ENCODE measurements at regions not wholly inside any gene's neighbourhood (a gene's known extent, or its start where the extent isn't known, plus 50 kb on each side); places are given as distances from the start of the nearest gene placed in this dataset.
"Not testable (repeated sequence)": the region's sequence is repeated elsewhere in the genome, so short reads cannot be mapped to it uniquely, and the experiment has no call there.

DNA sequence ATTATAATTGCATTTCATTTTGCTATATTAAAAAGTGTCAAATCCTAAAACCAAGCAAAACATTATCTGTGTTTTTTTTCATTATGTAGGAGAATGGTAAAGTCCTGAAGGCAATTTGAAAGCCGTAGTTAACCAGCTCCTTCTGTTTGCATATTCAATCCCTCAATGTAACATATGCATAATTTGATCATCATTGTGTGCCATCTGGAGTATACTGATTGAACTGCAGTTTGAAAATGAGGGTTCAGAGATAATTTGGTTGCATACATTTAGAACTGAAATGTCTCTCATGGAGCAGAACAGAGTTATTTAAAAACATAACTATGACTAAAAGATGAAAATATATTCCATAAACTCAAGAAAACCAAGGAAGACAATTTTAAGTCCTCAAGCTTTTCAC is 518.6 kb downstream of the GBE1 start:
- Histone ChIP-seq H3K27ac (no peak overlapping the region), H3K36me3 (no peaks in the 10 kb centered on the region), H3K9me3 (replicated peaks) (no peaks in the 10 kb centered on the region), H3K4me3 (no peak overlapping the region), H3K27me3 (replicated peaks) (no peaks in the 10 kb centered on the region), H3K4me1 (replicated peaks) (no peaks in the 10 kb centered on the region)
- no peak for DNase-seq (ENCODE audit: low read depth in 1 of 2, low spot score in 2 of 2)

GRCh38 chr3:81237181-81237580 is 524.3 kb downstream of the GBE1 start:
- no peaks in the 10 kb centered on the region for H3K36me3 ChIP-seq
- no peak for DNase-seq (ENCODE audit: low read depth in 1 of 2, low spot score in 2 of 2)
- H3K27ac ChIP-seq, result no peak overlapping the region
- H3K9me3 ChIP-seq (replicated peaks), result no peaks in the 10 kb centered on the region
- no peaks in the 10 kb centered on the region for H3K27me3 ChIP-seq (replicated peaks)
- no peak overlapping the region for H3K4me3 ChIP-seq
- H3K4me1 ChIP-seq (replicated peaks), result no peaks in the 10 kb centered on the region

DNA sequence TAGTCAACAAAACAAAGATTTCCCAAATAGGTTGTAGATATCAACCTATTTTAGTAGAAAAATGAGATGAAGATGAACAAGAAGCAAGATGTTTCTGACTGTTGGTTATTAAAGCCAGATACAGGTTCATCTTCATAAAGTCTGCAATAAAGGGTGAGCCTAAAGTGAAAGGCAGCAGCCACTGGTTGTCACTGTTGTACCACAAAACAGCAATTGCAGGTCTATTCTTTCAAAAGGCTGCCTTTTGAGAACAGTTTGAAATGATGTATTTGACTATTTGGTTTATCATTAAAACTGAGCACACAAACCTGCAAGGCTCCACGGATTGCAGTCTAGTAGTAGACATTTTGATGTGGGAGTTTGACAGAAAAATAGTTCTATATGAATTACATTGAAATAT is 543.4 kb downstream of the GBE1 start:
- H3K36me3 ChIP-seq, result no peaks in the 10 kb centered on the region
- H3K27ac ChIP-seq, result no peak overlapping the region
- H3K27me3 ChIP-seq (replicated peaks), result no peaks in the 10 kb centered on the region
- H3K9me3 ChIP-seq (replicated peaks), result no peaks in the 10 kb centered on the region
- no peak for DNase-seq (ENCODE audit: low read depth in 1 of 2, low spot score in 2 of 2)
- H3K4me1 ChIP-seq (replicated peaks), result no peaks in the 10 kb centered on the region
- H3K4me3 ChIP-seq, result no peak overlapping the region

- H3K4me3 ChIP-seq, result no peak overlapping the region
- no peaks in the 10 kb centered on the region for H3K27me3 ChIP-seq (replicated peaks)
- H3K36me3 ChIP-seq, result no peaks in the 10 kb centered on the region
- DNase-seq (ENCODE audit: low read depth in 1 of 2, low spot score in 2 of 2), result no peak
- no peaks in the 10 kb centered on the region for H3K4me1 ChIP-seq (replicated peaks)
- no peak overlapping the region for H3K27ac ChIP-seq
- no peaks in the 10 kb centered on the region for H3K9me3 ChIP-seq (replicated peaks)
These were observed 544.3 kb downstream of the GBE1 start for GRCh38 chr3:81217101-81217500.

DNA sequence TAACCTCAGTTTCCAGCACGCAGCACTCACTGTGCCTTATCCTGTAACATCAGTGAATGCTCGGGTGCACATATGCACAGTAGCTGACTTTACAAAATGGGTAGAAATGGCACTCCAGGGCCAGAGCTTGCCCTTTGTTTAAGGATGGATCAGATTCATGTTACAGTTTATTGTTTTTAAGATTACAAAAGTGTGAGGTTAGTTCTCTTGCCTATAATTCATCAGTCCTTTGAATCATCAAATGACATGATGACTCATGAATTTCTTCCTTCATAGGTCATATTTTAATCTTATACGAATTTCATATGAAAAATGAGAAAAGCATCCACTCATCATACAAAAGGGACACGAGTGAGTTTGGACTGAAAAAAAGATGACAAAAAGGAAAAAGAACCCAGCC is 545.3 kb downstream of the GBE1 start:
- H3K4me1 ChIP-seq (replicated peaks), result no peaks in the 10 kb centered on the region
- no peaks in the 10 kb centered on the region for H3K9me3 ChIP-seq (replicated peaks)
- H3K27me3 ChIP-seq (replicated peaks), result no peaks in the 10 kb centered on the region
- H3K4me3 ChIP-seq, result no peak overlapping the region
- no peaks in the 10 kb centered on the region for H3K36me3 ChIP-seq
- H3K27ac ChIP-seq, result no peak overlapping the region
- no peak for DNase-seq (ENCODE audit: low read depth in 1 of 2, low spot score in 2 of 2)

DNA sequence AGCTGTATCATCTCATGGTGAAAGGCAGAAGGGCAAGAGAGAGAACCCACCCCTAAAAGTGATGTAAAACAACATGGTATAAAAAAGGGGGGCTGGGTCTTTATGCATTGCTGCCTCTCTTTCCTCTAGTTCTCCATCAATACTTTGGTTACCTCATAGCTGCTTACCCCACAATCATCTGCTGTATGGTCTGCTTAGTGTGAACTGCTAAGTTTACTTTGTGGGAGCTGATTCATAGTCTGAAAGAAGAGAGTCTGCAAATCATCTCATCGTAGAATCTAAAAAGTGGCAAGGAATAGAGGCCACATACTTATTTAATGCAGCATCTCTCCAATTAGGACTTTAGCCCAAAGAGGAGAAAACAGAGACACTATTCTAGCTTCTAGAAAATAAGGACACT is 546.8 kb downstream of the GBE1 start:
- no peaks in the 10 kb centered on the region for H3K36me3 ChIP-seq
- no peaks in the 10 kb centered on the region for H3K9me3 ChIP-seq (replicated peaks)
- no peak for DNase-seq (ENCODE audit: low read depth in 1 of 2, low spot score in 2 of 2)
- H3K27ac ChIP-seq, result no peak overlapping the region
- H3K4me3 ChIP-seq, result no peak overlapping the region
- H3K27me3 ChIP-seq (replicated peaks), result no peaks in the 10 kb centered on the region
- H3K4me1 ChIP-seq (replicated peaks), result no peaks in the 10 kb centered on the region

DNA sequence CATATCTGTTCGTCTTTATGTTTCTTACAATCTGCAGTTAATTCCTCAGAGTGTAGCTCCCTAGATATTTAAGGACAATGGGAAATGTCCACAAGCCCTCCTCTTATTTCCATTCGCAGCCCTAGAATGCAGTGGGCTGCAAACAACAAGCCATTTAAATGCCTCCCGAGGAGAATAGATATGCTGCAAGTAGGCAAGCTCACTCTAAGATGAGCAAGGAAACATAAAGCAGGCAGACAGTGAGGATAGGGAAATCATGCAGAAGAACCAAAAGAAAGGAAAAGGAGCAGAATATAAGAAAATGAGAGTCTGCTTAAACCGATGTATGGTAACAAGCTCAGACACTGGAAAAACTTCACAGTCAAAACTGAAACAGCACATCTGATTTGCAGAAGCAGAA is 561.9 kb downstream of the GBE1 start:
- no peak for DNase-seq (ENCODE audit: low read depth in 1 of 2, low spot score in 2 of 2)
- Histone ChIP-seq H3K9me3 (replicated peaks) (no peaks in the 10 kb centered on the region), H3K4me3 (no peak overlapping the region), H3K4me1 (replicated peaks) (no peaks in the 10 kb centered on the region), H3K36me3 (no peaks in the 10 kb centered on the region), H3K27ac (no peak overlapping the region), H3K27me3 (replicated peaks) (no peaks in the 10 kb centered on the region)

DNA sequence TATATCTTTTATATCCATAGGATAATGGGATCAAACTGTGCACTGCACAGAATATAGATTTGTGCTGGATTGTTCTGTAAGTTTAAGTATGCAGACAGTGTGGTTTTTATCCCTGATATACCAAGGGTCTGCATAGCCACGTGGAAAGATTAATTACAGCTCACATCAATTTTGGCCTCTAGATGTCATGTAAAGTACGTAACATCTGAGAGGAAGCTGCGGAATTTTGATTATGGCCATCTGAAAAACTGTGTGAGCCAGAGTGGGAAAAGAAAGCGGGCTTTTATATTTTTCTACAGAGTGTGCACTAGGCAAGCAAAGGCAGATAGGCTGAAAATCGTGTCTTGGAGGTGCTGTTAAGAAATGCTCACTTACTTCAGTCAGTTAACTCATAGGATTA is 562.7 kb downstream of the GBE1 start:
- Histone ChIP-seq H3K4me3 (no peak overlapping the region), H3K36me3 (no peaks in the 10 kb centered on the region), H3K4me1 (replicated peaks) (no peaks in the 10 kb centered on the region), H3K27ac (no peak overlapping the region), H3K9me3 (replicated peaks) (no peaks in the 10 kb centered on the region), H3K27me3 (replicated peaks) (no peaks in the 10 kb centered on the region)
- DNase-seq (ENCODE audit: low read depth in 1 of 2, low spot score in 2 of 2), result no peak

- no peak overlapping the region for H3K27ac ChIP-seq
- DNase-seq (ENCODE audit: low read depth in 1 of 2, low spot score in 2 of 2), result no peak
- no peaks in the 10 kb centered on the region for H3K4me1 ChIP-seq (replicated peaks)
- H3K9me3 ChIP-seq (replicated peaks), result no peaks in the 10 kb centered on the region
- no peaks in the 10 kb centered on the region for H3K27me3 ChIP-seq (replicated peaks)
- H3K4me3 ChIP-seq, result no peak overlapping the region
- H3K36me3 ChIP-seq, result no peaks in the 10 kb centered on the region
These were observed 563.2 kb downstream of the GBE1 start for GRCh38 chr3:81198216-81198615.

GRCh38 chr3:81197386-81197785 is 564.1 kb downstream of the GBE1 start:
- no peaks in the 10 kb centered on the region for H3K9me3 ChIP-seq (replicated peaks)
- no peaks in the 10 kb centered on the region for H3K36me3 ChIP-seq
- H3K27ac ChIP-seq, result no peak overlapping the region
- H3K4me1 ChIP-seq (replicated peaks), result no peaks in the 10 kb centered on the region
- no peak for DNase-seq (ENCODE audit: low read depth in 1 of 2, low spot score in 2 of 2)
- no peak overlapping the region for H3K4me3 ChIP-seq
- H3K27me3 ChIP-seq (replicated peaks), result no peaks in the 10 kb centered on the region

DNA sequence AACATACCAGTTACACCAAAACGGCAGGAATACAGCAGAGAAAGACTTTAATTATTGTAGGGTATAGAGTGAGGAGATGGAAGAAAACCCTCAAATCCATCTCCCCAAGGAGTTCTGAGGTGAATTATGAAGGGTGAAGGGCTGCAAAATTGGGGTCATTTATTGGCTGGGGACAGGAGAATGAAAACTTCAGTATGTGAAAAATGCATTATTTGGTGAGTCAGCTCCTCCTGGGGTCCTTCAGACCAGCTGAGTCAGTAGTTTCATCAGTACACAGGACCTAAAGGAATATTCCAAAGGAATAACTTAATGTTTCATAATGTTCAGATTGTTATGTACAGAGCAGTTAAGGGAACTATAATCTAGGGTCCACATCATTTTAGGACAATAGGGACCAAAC is 566.0 kb downstream of the GBE1 start:
- Histone ChIP-seq H3K4me3 (no peak overlapping the region), H3K27ac (no peak overlapping the region), H3K27me3 (replicated peaks) (no peaks in the 10 kb centered on the region), H3K9me3 (replicated peaks) (no peaks in the 10 kb centered on the region), H3K4me1 (replicated peaks) (no peaks in the 10 kb centered on the region), H3K36me3 (no peaks in the 10 kb centered on the region)
- no peak for DNase-seq (ENCODE audit: low read depth in 1 of 2, low spot score in 2 of 2)

GRCh38 chr3:81186412-81186811 is 575.0 kb downstream of the GBE1 start:
- H3K27me3 ChIP-seq (replicated peaks), result no peaks in the 10 kb centered on the region
- no peaks in the 10 kb centered on the region for H3K9me3 ChIP-seq (replicated peaks)
- DNase-seq (ENCODE audit: low read depth in 1 of 2, low spot score in 2 of 2), result no peak
- H3K27ac ChIP-seq, result no peak overlapping the region
- no peak overlapping the region for H3K4me3 ChIP-seq
- no peaks in the 10 kb centered on the region for H3K4me1 ChIP-seq (replicated peaks)
- H3K36me3 ChIP-seq, result no peaks in the 10 kb centered on the region

- H3K27me3 ChIP-seq (replicated peaks); H3K36me3 ChIP-seq; H3K9me3 ChIP-seq (replicated peaks); DNase-seq (ENCODE audit: low read depth in 1 of 2, low spot score in 2 of 2); H3K27ac ChIP-seq; H3K4me1 ChIP-seq (replicated peaks); H3K4me3 ChIP-seq: not testable (repeated sequence)
These were observed 579.2 kb downstream of the GBE1 start for GRCh38 chr3:81182086-81182875.

GRCh38 chr3:81173514-81173913 is 587.9 kb downstream of the GBE1 start:
- no peaks in the 10 kb centered on the region for H3K4me1 ChIP-seq (replicated peaks)
- no peak overlapping the region for H3K27ac ChIP-seq
- no peaks in the 10 kb centered on the region for H3K36me3 ChIP-seq
- no peak overlapping the region for H3K4me3 ChIP-seq
- no peaks in the 10 kb centered on the region for H3K9me3 ChIP-seq (replicated peaks)
- DNase-seq (ENCODE audit: low read depth in 1 of 2, low spot score in 2 of 2), result no peak
- no peaks in the 10 kb centered on the region for H3K27me3 ChIP-seq (replicated peaks)

GRCh38 chr3:81170298-81170697 is 591.1 kb downstream of the GBE1 start:
- no peaks in the 10 kb centered on the region for H3K27me3 ChIP-seq (replicated peaks)
- H3K4me3 ChIP-seq, result no peak overlapping the region
- no peaks in the 10 kb centered on the region for H3K36me3 ChIP-seq
- no peaks in the 10 kb centered on the region for H3K9me3 ChIP-seq (replicated peaks)
- H3K4me1 ChIP-seq (replicated peaks), result no peaks in the 10 kb centered on the region
- no peak for DNase-seq (ENCODE audit: low read depth in 1 of 2, low spot score in 2 of 2)
- no peak overlapping the region for H3K27ac ChIP-seq
